ENCODE measurements at regions not wholly inside any gene's neighbourhood (a gene's known extent, or its start where the extent isn't known, plus 50 kb on each side); places are given as distances from the start of the nearest gene placed in this dataset.
"Not testable (repeated sequence)": the region's sequence is repeated elsewhere in the genome, so short reads cannot be mapped to it uniquely, and the experiment has no call there.

DNA sequence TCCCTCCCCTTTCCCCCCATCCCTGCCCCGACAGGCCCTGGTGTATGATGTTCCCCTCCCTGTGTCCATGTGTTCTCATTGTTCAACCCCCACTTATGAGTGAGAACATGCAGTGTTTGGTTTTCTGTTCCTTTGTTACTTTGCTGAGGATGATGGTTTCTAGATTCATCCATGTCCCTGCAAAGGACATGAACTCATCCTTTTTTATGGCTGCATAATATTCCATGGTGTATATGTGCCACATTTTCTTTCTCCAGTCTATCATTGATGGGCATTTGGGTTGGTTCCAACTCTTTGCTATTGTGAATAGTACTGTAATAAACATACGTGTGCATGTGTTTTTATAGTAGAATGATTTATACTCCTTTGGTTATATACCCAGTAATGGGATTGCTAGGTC, 68.0 kb downstream of the RPUSD4 start:
- TF ChIP-seq, protein P1, sequence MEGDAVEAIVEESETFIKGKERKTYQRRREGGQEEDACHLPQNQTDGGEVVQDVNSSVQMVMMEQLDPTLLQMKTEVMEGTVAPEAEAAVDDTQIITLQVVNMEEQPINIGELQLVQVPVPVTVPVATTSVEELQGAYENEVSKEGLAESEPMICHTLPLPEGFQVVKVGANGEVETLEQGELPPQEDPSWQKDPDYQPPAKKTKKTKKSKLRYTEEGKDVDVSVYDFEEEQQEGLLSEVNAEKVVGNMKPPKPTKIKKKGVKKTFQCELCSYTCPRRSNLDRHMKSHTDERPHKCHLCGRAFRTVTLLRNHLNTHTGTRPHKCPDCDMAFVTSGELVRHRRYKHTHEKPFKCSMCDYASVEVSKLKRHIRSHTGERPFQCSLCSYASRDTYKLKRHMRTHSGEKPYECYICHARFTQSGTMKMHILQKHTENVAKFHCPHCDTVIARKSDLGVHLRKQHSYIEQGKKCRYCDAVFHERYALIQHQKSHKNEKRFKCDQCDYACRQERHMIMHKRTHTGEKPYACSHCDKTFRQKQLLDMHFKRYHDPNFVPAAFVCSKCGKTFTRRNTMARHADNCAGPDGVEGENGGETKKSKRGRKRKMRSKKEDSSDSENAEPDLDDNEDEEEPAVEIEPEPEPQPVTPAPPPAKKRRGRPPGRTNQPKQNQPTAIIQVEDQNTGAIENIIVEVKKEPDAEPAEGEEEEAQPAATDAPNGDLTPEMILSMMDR (IDR thresholded peaks at IDR 0.05) = not testable (repeated sequence)
- TF ChIP-seq POLR2A, EP300 (IDR thresholded peaks at IDR 0.05): not testable (repeated sequence)
